ENCODE measurements at regions not wholly inside any gene's neighbourhood (a gene's known extent, or its start where the extent isn't known, plus 50 kb on each side); places are given as distances from the start of the nearest gene placed in this dataset.

DNA sequence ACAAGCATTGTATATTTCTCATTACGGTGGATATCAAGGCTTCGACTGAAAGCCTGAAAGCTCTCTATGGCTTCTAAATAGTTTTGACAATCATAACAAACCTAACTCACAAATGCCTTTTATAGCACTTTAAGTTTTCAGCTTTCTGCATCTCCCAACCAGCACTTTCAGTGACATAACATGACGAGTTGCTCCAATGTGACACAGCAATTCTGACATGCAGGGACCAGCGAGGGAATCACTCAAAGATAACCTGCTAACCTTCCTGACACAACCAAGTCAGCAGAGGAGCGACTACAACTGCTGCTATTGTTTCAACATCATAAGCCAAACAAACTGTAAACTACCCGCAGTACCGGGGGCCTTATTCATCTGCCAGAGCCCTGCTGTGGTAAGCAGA is 95.7 kb upstream of the CDH20 start:
- no peaks in the 10 kb centered on the region for H3K27me3 ChIP-seq (replicated peaks; ENCODE audit: control insufficient read depth, insufficient read depth, low read length)
- no peaks in the 10 kb centered on the region for H3K9me3 Mint-ChIP-seq (ENCODE audit: unreplicated experiment)
- no peaks in the 10 kb centered on the region for H3K36me3 ChIP-seq (ENCODE audit: control insufficient read depth, insufficient read depth, low read length)
- no peaks in the 10 kb centered on the region for H3K4me1 Mint-ChIP-seq (ENCODE audit: low read depth, unreplicated experiment)
- no peak overlapping the region for H3K4me3 ChIP-seq (ENCODE audit: low read depth, low read length)
- intact Hi-C loops (cut with micrococcal nuclease; ENCODE audit: unreplicated experiment): no loop called here
- DNase-seq: no peak
- TF ChIP-seq, protein P1, sequence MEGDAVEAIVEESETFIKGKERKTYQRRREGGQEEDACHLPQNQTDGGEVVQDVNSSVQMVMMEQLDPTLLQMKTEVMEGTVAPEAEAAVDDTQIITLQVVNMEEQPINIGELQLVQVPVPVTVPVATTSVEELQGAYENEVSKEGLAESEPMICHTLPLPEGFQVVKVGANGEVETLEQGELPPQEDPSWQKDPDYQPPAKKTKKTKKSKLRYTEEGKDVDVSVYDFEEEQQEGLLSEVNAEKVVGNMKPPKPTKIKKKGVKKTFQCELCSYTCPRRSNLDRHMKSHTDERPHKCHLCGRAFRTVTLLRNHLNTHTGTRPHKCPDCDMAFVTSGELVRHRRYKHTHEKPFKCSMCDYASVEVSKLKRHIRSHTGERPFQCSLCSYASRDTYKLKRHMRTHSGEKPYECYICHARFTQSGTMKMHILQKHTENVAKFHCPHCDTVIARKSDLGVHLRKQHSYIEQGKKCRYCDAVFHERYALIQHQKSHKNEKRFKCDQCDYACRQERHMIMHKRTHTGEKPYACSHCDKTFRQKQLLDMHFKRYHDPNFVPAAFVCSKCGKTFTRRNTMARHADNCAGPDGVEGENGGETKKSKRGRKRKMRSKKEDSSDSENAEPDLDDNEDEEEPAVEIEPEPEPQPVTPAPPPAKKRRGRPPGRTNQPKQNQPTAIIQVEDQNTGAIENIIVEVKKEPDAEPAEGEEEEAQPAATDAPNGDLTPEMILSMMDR (IDR thresholded peaks at IDR 0.05; ENCODE audit: insufficient read depth in 1 of 2, low read depth in 1 of 2, low read length in 1 of 2, severe bottlenecking in 1 of 2, unreplicated experiment in 1 of 2): no peak
- ChIA-PET POLR2A (no interaction called here), CTCF (no interaction called here)
- H3K27ac Mint-ChIP-seq (ENCODE audit: unreplicated experiment): no peak overlapping the region
- BruUV-seq (replicated peaks): no TSS peak
- no peaks in the 10 kb centered on the region for H3K36me3 Mint-ChIP-seq (ENCODE audit: insufficient read depth, unreplicated experiment)
- H3K4me3 Mint-ChIP-seq (ENCODE audit: unreplicated experiment): no peak overlapping the region
- no peaks in the 10 kb centered on the region for H3K27me3 Mint-ChIP-seq (ENCODE audit: insufficient read depth, unreplicated experiment)
- H3K4me1 ChIP-seq: no peaks in the 10 kb centered on the region
- no peaks in the 10 kb centered on the region for H3K9me3 ChIP-seq

DNA sequence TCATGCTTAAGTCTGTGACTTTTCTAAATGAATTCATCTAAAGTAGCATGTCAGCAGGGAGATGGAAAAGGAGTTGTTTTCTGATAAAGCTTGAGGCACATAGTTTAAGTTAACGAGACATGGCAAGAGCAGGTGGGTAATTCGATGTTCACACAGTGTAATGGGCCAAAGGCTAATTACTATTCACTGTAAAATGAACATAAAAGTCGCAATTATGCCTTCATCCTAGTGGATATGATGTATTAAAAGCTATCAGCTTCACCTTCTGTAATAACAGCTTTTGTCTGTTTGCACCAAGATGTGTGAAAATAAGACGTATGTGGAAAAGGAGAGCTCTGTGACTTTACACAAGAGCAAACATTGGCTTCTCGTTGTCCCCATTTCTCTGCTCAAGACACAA is 94.2 kb upstream of the CDH20 start:
- H3K36me3 Mint-ChIP-seq (ENCODE audit: insufficient read depth, unreplicated experiment): no peaks in the 10 kb centered on the region
- intact Hi-C loops (cut with micrococcal nuclease; ENCODE audit: unreplicated experiment): no loop called here
- TF ChIP-seq, protein P1 (IDR thresholded peaks at IDR 0.05; ENCODE audit: insufficient read depth in 1 of 2, low read depth in 1 of 2, low read length in 1 of 2, severe bottlenecking in 1 of 2, unreplicated experiment in 1 of 2): no peak
- Histone ChIP-seq H3K9me3 (no peaks in the 10 kb centered on the region), H3K27me3 (replicated peaks; ENCODE audit: control insufficient read depth, insufficient read depth, low read length) (no peaks in the 10 kb centered on the region), H3K4me3 (ENCODE audit: low read depth, low read length) (no peak overlapping the region), H3K36me3 (ENCODE audit: control insufficient read depth, insufficient read depth, low read length) (no peaks in the 10 kb centered on the region), H3K4me1 (no peaks in the 10 kb centered on the region)
- BruUV-seq (replicated peaks): no TSS peak
- no peak for DNase-seq
- no peak overlapping the region for H3K4me3 Mint-ChIP-seq (ENCODE audit: unreplicated experiment)
- no peak overlapping the region for H3K27ac Mint-ChIP-seq (ENCODE audit: unreplicated experiment)
- ChIA-PET POLR2A (no interaction called here), CTCF (no interaction called here)
- no peaks in the 10 kb centered on the region for H3K4me1 Mint-ChIP-seq (ENCODE audit: low read depth, unreplicated experiment)
- no peaks in the 10 kb centered on the region for H3K9me3 Mint-ChIP-seq (ENCODE audit: unreplicated experiment)
- peaks cover 3% of the 10 kb centered on the region for H3K27me3 Mint-ChIP-seq (ENCODE audit: insufficient read depth, unreplicated experiment)

DNA sequence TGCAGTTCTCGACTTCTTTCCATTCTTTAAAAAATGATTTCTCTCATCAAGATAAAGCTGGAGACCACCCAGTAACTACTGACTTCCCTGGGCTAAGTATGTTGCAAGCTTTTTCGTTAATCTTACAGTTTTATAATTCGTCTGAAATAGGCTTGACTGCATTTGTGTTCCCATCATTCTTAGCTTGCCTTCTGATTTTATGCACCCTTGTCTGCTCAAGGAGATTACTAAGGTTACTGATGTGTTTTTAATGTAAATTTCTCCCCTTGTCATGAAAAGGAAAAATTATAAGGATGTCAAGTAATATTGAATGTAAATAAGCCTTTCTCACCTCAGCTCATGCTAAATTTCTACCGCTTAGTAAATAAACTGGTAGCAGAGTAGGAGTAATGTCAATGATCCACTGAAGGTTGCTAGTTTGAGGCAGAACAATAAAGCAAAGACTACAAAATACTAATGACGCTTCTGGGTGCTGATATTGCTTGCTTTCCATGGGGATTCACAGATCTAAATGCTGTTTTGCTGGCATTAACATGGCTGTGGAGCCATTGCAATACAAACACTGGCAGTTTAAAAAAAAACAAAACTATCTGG is 91.9 kb upstream of the CDH20 start:
- Histone ChIP-seq H3K36me3 (ENCODE audit: control insufficient read depth, insufficient read depth, low read length) (no peaks in the 10 kb centered on the region), H3K27me3 (replicated peaks; ENCODE audit: control insufficient read depth, insufficient read depth, low read length) (no peaks in the 10 kb centered on the region), H3K4me1 (no peaks in the 10 kb centered on the region), H3K9me3 (no peaks in the 10 kb centered on the region), H3K4me3 (ENCODE audit: low read depth, low read length) (no peak overlapping the region)
- BruUV-seq (replicated peaks): no TSS peak
- ChIA-PET CTCF (no interaction called here), POLR2A (no interaction called here)
- TF ChIP-seq, protein P1 (IDR thresholded peaks at IDR 0.05; ENCODE audit: insufficient read depth in 1 of 2, low read depth in 1 of 2, low read length in 1 of 2, severe bottlenecking in 1 of 2, unreplicated experiment in 1 of 2): no peak
- H3K27me3 Mint-ChIP-seq (ENCODE audit: insufficient read depth, unreplicated experiment): peaks cover 6% of the 10 kb centered on the region
- no peak overlapping the region for H3K4me3 Mint-ChIP-seq (ENCODE audit: unreplicated experiment)
- H3K9me3 Mint-ChIP-seq (ENCODE audit: unreplicated experiment): no peaks in the 10 kb centered on the region
- intact Hi-C loops (cut with micrococcal nuclease; ENCODE audit: unreplicated experiment): no loop called here
- no peaks in the 10 kb centered on the region for H3K4me1 Mint-ChIP-seq (ENCODE audit: low read depth, unreplicated experiment)
- H3K36me3 Mint-ChIP-seq (ENCODE audit: insufficient read depth, unreplicated experiment): no peaks in the 10 kb centered on the region
- H3K27ac Mint-ChIP-seq (ENCODE audit: unreplicated experiment): no peak overlapping the region
- DNase-seq: no peak

Measured in Caco-2 (cell line).